HG02973 (cell line): ENCODE measurements at regions not wholly inside any gene's neighbourhood (a gene's known extent, or its start where the extent isn't known, plus 50 kb on each side); places are given as distances from the start of the nearest gene placed in this dataset.

ENCODE experiments used
- ATAC-seq: cut with Tn5 transposase; IDR thresholded peaks from one replicate; pipeline ENCODE4 v1.9.1; 2021; ENCODE audit warnings: moderate library complexity; ENCODE audit not compliant: unreplicated experiment

DNA sequence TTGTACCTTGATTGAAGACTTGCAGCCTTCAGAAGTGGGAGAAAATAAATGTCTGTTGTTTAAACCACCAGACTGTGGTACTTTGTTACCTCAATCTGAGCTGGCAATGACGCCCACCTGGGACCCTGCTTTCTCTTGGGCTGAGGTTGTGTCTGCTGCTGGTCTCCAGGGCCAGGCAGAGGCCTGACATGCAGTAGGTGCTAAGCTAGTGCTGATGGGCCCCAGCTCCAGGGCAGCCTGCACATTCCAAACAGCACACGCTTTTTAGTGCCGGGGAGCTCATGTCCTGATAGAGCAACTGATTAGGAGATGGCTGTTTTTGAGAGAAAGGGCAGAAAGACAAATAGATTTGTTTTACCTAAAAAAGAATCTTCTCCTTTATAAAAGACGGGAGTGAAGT, 664.0 kb upstream of the HS6ST1 start:
- ATAC-seq: no peak

DNA sequence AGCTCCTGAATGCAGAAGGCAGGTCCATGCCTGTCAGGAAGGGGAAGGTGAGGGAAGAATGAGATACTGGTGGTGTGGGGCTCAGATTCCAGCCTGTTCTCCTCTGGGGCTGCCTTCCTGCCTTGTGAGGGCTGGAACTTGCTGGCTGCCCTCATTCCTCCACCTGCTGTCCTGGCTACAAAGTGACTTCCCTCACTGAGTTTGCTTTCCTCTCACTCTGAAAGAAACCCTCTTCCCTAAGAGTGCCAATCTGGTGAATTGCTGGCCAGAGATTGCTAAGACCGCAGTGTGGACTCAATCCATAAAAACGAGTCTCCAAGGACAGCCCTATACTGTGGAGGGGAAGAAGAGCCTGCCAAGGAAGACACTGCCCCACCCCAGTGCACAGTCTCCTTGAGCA, 664.4 kb upstream of the HS6ST1 start:
- ATAC-seq: no peak

DNA sequence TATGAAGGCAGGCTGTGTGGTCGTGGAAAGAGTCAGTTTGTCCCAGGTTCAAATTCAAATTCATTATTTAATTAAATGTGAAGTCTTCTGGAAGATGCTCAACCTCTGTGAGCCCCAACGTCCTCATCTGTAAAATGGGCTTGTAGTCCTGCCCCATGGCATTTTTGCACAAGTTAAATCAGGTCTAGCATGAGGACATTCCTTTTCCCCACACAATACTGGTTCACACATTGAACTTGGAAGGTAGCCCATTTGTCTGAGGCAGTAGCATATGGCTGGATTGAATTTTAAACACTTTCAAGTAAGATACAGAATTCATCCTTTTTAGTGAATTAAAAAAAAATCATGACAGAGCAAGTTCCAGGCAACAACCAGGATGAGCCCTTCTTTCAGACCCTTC, 665.4 kb upstream of the HS6ST1 start:
- no peak for ATAC-seq

DNA sequence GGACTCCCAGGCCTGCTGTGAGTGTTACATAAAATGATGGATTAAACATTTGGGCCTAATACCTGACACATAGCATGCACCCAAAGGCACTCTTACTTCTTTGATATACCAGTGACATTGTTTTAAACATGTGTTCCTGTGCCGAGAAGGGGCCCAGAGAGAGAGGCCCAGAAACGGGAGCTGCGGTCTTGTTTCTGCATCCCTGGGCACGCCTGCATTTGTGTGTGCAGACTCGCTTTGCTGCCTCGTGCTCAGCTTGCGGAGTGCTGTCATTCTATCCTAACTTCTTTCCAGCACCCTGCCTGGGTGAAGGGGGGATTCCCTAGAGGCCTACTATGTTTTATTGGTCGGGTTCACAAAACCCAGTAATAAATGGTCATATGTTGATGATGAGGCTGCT, 666.2 kb upstream of the HS6ST1 start:
- no peak for ATAC-seq

DNA sequence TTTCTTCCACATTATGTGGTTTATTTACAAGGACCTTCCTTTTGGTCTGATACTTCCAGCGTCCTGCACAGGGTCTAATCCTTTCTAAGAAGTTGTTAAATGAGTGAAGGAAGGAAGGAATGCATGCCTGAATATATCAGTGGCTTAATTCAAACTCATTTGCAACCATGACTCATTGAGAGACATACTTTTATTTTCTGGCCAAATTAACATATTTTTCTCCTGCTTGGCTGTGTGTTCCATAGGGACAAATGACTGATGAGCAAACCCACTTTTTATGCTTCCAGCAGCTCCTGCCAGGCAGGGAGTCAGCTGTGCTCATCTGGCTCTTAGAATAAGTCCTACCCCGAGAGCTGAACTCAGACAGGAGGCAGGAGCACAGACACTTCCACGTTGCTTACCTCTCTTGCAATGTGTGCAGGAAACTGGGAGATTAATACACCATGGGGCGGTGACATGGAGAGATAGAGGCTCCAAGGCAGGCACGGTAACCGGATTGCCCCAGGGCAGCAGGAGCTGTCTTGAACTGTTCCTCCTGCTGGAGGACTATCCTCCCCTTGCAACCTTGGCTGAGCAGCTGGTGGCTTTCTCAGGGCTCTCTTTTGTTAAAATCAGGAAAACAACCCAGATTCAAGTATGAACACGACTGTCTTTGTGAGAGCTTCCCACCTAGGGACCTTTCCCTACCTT, 667.5 kb upstream of the HS6ST1 start:
- ATAC-seq: no peak

DNA sequence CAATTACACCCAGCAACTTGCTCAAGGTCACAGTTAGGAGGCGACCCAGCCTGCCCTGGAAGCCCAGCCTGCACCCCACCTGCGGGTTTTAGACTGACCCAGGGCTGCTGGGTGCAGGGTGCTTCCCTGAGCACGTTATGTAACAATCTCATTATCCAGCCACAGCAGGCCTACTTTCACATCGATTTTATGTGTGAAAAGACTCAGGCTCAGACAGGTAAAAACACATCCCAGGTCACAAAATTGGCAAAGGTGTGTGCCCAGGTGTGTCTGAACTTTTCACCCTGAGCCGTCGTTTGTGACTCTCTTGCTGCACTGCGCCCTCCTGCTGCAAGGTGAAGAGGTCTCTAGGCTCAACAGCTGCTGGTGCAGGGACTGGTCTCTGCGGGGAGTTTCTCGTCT, 668.2 kb upstream of the HS6ST1 start:
- ATAC-seq: no peak

DNA sequence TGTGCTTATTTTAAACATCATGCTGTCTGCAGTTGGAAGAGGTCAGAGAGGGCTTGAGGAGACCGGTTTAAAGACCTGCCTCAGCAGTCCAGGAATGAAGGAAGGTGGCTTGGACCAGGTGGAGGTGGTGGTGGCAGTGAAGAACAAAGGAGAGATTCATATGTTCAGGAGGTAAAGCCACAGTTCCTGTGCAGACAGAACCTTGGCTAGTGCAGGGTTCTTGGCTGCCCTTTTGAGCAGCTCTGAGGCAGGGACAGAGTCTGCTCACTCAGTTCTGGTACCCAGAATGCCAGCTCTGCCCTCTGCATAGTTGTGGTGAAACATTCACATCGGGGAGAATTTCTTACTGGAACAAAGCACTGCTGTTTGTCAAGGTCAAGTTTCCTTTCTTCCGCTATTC, 669.7 kb upstream of the HS6ST1 start:
- ATAC-seq: no peak

DNA sequence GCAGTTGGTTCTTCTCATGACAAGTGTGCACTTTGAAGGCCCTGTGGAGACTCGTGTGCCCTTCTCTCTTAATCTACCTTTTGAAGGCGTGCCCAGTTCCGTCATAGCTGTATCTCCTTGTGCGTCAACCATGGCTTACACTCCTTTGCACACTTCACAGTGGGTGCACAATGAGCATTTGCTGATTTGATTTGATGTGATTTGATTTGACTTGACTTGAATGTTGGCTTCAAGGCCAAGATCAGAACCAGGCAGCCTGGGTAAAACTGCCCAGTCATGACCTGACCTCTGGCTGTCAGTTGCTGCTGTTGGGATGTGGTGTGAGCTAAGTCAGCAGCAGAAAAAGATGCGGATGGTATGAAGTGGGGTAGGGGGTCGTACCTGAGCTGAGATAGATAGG, 670.3 kb upstream of the HS6ST1 start:
- no peak for ATAC-seq

DNA sequence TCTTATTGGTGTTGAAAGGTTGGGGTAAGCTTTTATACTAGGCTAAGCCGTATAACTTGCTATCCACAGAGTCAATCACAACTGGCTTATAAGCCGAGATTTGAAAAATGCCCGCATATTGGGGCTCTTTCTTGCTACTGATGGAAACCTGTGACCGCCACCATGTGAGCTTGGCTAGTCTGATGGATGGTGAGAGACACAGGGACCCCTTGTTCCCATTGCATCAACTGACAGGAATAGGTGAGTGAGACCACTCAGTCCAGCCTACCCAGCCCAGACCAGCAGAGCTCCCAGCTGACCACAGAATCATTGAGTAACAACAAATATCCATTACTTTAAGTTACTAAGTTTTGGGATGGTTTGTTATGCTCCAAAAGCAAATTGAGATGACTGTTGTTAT, 676.4 kb upstream of the HS6ST1 start:
- ATAC-seq: no peak

DNA sequence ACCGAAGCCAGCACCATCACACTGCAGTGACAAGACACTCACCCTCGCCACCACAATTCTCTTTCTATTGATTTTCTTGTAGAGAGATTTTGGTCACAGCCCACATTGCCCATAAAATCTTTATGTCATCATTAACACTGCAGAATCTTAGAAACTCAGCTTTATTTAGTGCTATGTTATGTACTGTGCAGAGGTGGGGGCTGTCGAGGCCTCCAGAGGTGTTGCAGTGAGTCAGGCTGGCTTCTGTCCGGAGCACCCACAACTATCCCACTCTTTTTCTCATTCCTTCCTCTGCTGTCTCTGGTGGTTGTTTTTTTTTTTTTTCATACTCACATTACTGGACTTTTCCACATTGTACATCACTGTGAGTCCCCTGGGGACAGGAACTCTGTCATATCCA, 677.4 kb upstream of the HS6ST1 start:
- no peak for ATAC-seq

DNA sequence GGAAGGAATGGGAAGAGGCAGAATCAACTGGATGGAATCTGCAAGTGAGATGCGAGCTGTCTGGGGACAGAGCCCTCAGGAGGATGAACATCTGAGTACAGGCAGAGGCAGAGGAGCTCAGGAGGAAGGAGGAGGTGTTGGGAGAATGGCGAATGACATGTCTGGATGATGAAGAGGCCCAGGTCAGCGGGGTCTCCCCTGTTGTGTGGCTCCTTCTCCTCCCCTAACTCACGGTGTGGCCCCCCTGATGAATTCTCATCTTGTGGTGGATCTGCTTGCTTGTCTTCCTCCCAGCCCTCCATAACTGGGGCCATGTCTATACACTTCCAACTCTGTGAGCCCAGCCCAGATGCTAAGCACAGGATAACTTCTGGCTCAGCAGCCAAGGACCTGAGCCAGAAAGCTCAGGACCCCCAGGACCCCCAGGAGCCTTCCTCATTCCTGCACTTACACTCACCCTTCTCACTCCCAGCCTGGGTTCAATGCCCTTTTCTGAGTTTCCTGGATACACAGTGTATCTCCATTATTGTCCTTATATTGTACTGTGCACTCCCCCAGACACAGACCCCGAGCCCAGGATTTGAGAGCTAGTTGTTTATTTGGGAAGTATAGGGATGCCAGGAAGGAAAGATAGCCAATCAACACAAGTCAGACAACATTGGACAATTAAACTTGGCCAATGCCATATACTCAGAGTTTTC, 678.6 kb upstream of the HS6ST1 start:
- ATAC-seq: no peak

DNA sequence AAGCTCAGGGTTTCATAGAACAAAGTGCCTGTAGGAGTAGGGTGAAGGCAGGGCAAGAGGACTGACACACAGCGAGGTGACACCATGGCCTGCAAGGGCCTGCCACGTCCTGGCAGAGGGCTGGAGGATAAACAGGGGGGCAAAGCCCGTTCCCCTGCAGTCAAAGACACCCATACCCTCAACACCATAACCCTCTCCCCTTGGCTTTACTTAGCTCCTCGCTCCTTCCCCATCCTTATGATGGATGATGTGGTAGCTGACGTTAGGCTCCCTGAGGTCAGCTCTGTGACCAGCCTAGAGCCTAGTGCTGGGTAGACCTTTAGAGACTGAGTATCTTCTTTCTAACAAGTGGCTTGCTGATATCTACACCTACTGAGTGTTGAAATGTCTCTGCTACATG, 683.3 kb upstream of the HS6ST1 start:
- no peak for ATAC-seq

DNA sequence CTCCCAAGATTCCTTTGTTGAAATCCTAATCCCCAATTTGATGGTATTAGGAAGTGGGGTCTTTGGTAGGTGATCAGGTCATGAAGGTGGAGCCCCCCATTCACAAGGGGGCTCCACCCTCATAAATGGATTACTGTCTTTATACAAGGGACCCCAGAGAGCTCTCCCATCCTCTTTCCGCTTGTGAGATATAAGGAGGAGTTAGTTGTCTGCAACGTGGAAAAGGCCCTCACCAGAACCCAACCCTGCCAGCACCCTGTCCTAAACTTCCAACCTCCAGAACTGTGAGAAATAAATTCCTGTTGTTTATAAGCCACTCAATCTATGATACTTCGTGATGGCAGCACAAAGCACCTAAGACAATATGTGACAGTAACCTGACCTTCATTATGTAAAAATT, 684.1 kb upstream of the HS6ST1 start:
- ATAC-seq: no peak

DNA sequence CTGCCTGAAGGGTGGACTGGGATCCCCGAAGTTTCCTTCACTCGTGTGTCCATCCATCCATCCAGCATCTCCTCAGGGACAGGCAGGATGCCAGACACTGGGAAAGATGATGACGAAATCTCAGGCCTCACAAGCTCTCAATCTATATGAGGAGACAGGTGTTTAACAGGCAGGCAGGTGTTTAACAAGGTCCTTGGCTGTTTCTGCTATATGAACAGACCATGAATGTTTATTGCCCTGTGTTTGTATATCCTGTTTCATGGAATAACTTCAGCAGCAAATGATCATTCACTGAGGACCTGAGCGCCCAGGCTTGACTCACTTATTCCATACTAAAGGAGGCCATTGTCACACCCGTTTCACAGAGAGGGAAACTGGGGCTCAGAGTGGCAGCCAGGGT, 685.8 kb upstream of the HS6ST1 start:
- no peak for ATAC-seq

DNA sequence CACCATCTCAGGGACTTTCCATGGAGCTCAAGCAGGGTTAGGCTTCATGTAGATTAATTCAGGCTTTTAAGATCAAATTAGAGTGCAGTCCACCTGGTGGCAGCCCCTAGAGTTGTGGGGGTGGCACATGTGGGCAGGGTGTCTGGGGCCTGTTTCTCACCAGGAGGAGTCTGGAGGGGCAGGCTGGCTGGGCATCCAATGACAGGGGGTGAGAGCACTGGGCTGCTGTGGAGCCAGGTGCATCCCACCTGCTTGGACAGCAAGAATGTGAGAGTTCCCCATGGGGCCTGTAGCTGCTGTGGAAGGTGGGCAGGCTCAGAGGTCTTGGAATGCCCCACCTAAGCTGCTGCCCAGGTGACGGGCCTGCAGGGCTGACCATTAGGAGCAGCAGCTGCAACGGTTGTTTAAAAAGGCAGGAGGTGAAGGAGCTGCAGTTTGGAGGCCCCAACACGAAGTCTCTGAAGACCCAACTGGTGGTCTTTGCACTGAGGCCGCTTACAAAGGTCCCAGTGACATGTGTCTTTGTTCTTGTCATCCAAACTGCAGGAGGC, 686.3 kb upstream of the HS6ST1 start:
- no peak for ATAC-seq

DNA sequence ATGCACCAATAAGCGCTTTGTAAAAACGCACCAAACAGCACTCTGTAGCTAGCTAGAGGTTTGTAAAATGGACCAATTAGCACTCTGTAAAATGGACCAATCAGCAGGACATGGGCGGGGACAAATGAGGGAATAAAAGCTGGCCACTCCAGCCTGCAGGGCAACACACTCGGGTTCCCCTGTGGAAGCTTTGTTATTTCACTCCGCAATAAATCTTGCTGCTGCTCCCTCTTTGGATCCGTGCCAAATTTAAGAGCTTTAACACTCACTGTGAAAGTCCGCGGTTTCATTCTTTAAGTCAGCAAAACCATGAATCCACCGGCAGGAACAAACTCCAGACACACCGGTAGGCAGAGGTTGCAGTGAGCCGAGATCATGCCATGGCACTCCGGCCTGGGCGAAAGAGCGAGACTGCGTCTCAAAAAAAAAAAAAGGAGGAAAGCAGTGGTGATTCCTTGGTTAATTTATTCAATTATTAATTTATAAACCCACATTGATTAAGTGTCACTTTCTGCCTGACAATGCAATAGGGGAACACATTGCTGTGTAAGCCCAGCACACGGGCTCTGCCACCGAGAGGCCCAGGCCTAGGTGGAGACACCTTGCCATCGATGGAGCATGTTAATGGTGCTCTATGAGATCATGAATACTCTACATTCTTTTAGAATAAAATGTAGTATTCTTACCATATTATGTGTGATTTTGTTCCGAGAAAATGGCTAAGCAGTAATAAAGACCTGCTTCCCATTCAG, 687.6 kb upstream of the HS6ST1 start:
- no peak for ATAC-seq

DNA sequence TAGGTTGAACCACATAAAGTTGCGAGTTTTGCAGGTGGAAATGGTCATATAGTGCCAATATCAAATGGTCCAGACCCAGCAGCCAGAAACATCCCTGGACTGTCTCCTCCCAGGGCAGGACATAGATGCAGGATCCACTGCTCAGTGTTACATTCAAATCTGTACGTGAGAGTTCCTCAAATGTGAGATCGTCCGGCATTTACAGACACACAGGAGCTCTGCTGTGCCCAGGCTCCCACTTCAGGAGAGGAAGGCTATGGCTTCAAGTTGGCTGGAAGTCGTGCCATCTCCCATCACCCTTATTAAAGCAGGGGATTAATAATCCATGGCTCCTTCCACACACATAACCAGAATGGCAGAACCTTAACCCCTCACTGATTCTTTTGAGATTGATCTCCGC, 688.2 kb upstream of the HS6ST1 start:
- no peak for ATAC-seq

DNA sequence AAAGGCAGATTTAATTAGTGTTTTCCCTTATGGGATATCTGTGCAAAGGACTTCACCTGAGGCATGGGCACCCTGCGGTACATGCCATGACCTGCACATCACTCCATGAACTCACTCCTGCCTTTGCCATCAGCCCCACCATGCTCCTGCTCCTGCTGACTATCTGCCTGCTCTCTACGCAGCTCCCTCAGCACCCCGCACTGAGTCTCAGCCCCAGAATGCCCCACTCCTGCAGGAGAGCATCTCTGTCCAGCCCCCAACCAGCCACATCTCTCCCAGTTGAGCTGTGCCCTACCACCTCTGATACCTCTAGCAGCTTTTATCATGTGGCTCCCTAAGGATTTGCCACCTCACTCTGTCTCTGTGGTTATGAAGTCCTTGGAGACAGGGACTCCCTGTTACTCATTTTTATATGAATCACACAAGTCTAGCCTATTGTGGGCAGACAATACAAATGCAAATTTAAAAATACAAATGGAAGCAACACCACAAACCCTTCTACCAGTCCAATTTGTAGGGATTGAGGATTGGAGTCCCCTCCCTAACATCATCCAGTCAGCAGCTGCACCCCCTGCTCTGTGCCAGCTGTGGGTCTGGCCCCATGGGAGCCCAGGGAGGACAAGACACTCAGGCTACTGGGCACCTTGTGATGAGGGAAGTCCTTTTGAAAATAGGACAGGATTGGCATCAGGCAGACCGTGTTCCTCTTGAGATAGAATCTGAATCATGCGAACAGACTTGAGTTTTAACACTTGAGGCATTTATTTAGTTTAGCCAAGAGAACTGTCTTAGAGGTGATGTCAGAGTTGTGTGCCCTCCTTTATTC, 689.6 kb upstream of the HS6ST1 start:
- no peak for ATAC-seq

DNA sequence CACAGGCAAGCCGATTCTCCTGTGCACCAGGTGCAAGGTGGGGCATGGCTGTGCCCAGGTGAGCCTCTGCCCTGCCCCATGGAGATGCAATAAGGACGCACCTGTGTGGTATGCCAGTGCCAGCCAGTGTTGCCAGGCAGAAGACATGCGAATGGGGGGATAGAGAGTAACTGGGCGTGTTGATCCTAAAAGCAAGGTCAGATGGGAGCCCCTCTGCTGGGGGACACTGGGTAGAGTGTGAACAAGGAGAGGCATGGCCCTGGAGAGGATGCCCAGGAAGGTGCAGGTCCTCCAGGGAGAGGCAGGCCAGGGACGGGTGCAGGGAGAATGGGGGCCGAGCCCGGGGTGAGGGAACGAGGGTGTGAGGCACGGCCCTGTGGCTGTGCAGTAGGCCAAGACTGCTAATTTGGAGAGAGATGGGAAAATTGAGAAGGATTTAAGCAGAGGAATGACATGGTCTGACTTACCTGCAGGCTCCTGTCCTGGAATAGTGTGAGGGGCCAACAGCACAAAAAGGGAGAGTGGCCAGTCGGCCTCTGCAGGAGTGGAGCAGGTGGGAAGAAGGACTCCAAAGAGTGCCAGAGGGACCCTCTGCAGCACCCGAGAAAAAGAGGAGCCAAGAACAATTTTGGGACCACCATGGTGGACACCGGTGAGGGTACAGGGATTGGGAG, 690.4 kb upstream of the HS6ST1 start:
- no peak for ATAC-seq

DNA sequence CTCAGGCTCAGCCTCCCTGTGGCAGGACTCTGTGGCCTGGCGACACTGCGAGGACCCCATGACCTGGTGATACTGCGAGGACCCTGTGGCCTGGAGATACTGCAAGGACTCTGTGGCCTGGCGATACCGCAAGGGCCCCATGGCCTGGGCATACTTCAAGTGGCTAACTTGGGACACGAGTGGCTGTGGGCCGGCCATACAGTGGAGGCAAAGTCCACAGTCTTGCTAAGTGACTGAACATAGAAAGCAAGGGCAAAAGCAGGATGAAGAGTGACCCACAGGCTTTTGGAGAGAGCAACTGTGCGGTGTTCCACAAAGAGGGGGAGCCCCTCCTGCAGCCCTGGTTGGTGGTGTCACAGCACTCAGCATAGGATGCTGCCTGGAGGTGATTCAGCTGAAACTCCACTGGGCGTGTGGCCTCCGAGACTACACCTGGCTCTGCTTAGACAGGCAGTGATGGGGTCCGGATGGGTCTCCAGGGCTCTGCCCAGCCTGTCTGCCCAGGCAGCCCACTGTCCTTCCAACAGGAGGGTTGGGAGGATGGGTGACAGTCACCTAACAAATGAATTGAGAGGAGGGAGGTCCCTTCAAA, 691.0 kb upstream of the HS6ST1 start:
- ATAC-seq: no peak
